ENCODE measurements at regions not wholly inside any gene's neighbourhood (a gene's known extent, or its start where the extent isn't known, plus 50 kb on each side); places are given as distances from the start of the nearest gene placed in this dataset.

DNA sequence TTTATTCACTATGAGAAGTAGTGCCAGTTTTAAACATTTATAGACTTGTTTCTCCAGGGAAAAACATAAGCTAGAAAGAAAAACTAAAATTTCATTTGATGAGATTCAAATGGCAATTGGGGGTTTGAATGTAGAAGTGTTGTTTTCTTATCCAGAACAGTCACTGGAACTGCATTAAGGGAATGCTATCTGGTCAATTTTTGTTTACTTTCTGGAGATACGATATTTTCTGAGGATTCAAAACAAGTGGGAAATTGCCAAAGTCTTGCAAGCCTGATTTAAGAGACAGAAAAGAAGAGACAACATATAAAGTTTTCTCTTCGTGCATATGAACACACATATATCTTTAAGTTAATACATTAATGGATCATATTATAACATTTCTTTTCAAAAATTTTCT, 118.4 kb downstream of the NXNL2 start:
- Histone ChIP-seq H4K20me1 (ENCODE audit: insufficient read depth) (no peaks in the 10 kb centered on the region), H3K27ac (ENCODE audit: low read depth in 2 of 2, low read length in 1 of 2) (peak overlapping the region; percentile 76 to 86; a peak in 3 of 4 replicates), H3K9me3 (no peaks in the 10 kb centered on the region), H3K9ac (no peak overlapping the region), H3K4me3 (ENCODE audit: low read depth in 2 of 2, low read length in 1 of 2) (no peak overlapping the region), H3K9me2 (no peaks in the 10 kb centered on the region), H3K4me2 (peak overlapping the region; percentile 77), H3K79me2 (ENCODE audit: insufficient read depth) (no peaks in the 10 kb centered on the region), H3K36me3 (replicated peaks in 1 of 2; ENCODE audit: control insufficient read depth in 1 of 2, insufficient read depth in 2 of 2, low read length in 1 of 2) (no peaks in the 10 kb centered on the region), H2AFZ (ENCODE audit: low read depth) (0 out of 2 replicates have a peak overlapping the region, but pooled peaks have one; percentile 10), H3K27me3 (ENCODE audit: insufficient read depth) (no peaks in the 10 kb centered on the region), H3K4me1 (ENCODE audit: control insufficient read depth in 1 of 2, insufficient read depth in 2 of 2, low read depth in 1 of 2, low read length in 1 of 2) (peaks cover 10 to 20% of the 10 kb centered on the region in 2 experiments; a peak in 3 of 4 replicates), H3F3A (replicated peaks; ENCODE audit: insufficient read depth) (peaks cover 9% of the 10 kb centered on the region)
- CTCF ChIA-PET = interaction anchor here (1.1 to 1.2 kb wide), 2 partner anchors 11 to 347 kb away, joined by 3 read pairs; no protein-coding TSS in a partner anchor
- DNase-seq = no peak
- TF ChIP-seq, protein P1, sequence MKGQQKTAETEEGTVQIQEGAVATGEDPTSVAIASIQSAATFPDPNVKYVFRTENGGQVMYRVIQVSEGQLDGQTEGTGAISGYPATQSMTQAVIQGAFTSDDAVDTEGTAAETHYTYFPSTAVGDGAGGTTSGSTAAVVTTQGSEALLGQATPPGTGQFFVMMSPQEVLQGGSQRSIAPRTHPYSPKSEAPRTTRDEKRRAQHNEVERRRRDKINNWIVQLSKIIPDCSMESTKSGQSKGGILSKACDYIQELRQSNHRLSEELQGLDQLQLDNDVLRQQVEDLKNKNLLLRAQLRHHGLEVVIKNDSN (IDR thresholded peaks at IDR 0.05; ENCODE audit: borderline replicate concordance, low read depth) = no peak
- TF ChIP-seq JUND (IDR thresholded peaks at IDR 0.05) (no peak), FOXJ3 (CRISPR knock-in tag; IDR thresholded peaks at IDR 0.05) (no peak), TEAD4 (IDR thresholded peaks at IDR 0.05; ENCODE audit: borderline replicate concordance, insufficient read depth) (no peak)
- TF ChIP-seq, protein P2, sequence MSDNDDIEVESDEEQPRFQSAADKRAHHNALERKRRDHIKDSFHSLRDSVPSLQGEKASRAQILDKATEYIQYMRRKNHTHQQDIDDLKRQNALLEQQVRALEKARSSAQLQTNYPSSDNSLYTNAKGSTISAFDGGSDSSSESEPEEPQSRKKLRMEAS (IDR thresholded peaks at IDR 0.05; ENCODE audit: low read depth) = no peak
- TF ChIP-seq, protein P3, sequence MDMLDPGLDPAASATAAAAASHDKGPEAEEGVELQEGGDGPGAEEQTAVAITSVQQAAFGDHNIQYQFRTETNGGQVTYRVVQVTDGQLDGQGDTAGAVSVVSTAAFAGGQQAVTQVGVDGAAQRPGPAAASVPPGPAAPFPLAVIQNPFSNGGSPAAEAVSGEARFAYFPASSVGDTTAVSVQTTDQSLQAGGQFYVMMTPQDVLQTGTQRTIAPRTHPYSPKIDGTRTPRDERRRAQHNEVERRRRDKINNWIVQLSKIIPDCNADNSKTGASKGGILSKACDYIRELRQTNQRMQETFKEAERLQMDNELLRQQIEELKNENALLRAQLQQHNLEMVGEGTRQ (IDR thresholded peaks at IDR 0.05; ENCODE audit: borderline replicate concordance, low read depth, low read length) = no peak
- TF ChIP-seq, protein P4, sequence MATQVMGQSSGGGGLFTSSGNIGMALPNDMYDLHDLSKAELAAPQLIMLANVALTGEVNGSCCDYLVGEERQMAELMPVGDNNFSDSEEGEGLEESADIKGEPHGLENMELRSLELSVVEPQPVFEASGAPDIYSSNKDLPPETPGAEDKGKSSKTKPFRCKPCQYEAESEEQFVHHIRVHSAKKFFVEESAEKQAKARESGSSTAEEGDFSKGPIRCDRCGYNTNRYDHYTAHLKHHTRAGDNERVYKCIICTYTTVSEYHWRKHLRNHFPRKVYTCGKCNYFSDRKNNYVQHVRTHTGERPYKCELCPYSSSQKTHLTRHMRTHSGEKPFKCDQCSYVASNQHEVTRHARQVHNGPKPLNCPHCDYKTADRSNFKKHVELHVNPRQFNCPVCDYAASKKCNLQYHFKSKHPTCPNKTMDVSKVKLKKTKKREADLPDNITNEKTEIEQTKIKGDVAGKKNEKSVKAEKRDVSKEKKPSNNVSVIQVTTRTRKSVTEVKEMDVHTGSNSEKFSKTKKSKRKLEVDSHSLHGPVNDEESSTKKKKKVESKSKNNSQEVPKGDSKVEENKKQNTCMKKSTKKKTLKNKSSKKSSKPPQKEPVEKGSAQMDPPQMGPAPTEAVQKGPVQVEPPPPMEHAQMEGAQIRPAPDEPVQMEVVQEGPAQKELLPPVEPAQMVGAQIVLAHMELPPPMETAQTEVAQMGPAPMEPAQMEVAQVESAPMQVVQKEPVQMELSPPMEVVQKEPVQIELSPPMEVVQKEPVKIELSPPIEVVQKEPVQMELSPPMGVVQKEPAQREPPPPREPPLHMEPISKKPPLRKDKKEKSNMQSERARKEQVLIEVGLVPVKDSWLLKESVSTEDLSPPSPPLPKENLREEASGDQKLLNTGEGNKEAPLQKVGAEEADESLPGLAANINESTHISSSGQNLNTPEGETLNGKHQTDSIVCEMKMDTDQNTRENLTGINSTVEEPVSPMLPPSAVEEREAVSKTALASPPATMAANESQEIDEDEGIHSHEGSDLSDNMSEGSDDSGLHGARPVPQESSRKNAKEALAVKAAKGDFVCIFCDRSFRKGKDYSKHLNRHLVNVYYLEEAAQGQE (IDR thresholded peaks at IDR 0.05; ENCODE audit: low read depth, low read length) = no peak
- POLR2A ChIA-PET = no interaction called here
- 85% methylated on average over 2 of the region's 2 CpGs for WGBS (ENCODE audit: low lambda C conversion rate)

DNA sequence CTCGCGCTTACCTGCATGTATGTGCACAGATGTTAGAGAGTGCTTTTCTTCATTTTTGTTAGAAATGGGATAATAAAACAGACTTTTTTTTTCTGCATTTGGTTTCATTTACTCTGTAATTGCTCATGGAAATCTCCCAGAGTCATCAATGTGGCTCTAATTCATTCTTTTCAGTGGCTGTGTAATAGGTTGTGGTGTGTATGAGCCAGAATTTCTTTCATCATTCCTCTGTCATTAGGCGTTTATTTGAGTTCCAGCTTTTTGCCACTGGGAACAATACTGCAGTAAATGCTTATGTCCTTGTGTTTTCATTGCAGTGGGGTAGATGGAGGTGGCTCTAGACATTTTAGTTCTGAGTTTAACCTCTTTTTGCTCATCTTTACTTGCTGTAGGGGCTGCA, 118.9 kb downstream of the NXNL2 start:
- DNase-seq = no peak
- no peak for TF ChIP-seq GATA2 (CRISPR knock-in tag; IDR thresholded peaks at IDR 0.05)
- no peak for TF ChIP-seq RFX5 (IDR thresholded peaks at IDR 0.05; ENCODE audit: low read length)
- Histone ChIP-seq H3K4me3 (ENCODE audit: low read depth in 2 of 2, low read length in 1 of 2) (no peak overlapping the region), H3K36me3 (replicated peaks in 1 of 2; ENCODE audit: control insufficient read depth in 1 of 2, insufficient read depth in 2 of 2, low read length in 1 of 2) (no peaks in the 10 kb centered on the region), H3K9me3 (no peaks in the 10 kb centered on the region), H3K79me2 (ENCODE audit: insufficient read depth) (no peaks in the 10 kb centered on the region), H3K27me3 (ENCODE audit: insufficient read depth) (no peaks in the 10 kb centered on the region), H3K4me2 (0 out of 2 replicates have a peak overlapping the region, but pooled peaks have one; percentile 77), H3K9ac (no peak overlapping the region), H4K20me1 (ENCODE audit: insufficient read depth) (no peaks in the 10 kb centered on the region), H3K4me1 (ENCODE audit: control insufficient read depth in 1 of 2, insufficient read depth in 2 of 2, low read depth in 1 of 2, low read length in 1 of 2) (peaks cover 14 to 23% of the 10 kb centered on the region in 2 experiments; a peak in 3 of 4 replicates), H3K9me2 (no peaks in the 10 kb centered on the region), H2AFZ (ENCODE audit: low read depth) (no peak overlapping the region; the same call in 1 of the 2 replicates), H3K27ac (ENCODE audit: low read depth in 2 of 2, low read length in 1 of 2) (peak overlapping the region in 1 of 2 experiments; percentile 50; a peak in 1 of 4 replicates), H3F3A (replicated peaks; ENCODE audit: insufficient read depth) (peaks cover 9% of the 10 kb centered on the region)
- ChIA-PET POLR2A (no interaction called here), CTCF (interaction anchor here (1.1 to 1.2 kb wide), 2 partner anchors 10 to 347 kb away, joined by 3 read pairs; no protein-coding TSS in a partner anchor)
- WGBS (ENCODE audit: low lambda C conversion rate) = 73% methylated on average over 3 of the region's 3 CpGs
